GM18508 (cell line): ENCODE measurements at regions not wholly inside any gene's neighbourhood (a gene's known extent, or its start where the extent isn't known, plus 50 kb on each side); places are given as distances from the start of the nearest gene placed in this dataset.

Experiments used
- ATAC-seq: cut with Tn5 transposase; IDR thresholded peaks from one replicate; pipeline ENCODE4 v1.9.1; 2021; ENCODE audit warnings: moderate number of reproducible peaks; ENCODE audit not compliant: insufficient read depth, unreplicated experiment

DNA sequence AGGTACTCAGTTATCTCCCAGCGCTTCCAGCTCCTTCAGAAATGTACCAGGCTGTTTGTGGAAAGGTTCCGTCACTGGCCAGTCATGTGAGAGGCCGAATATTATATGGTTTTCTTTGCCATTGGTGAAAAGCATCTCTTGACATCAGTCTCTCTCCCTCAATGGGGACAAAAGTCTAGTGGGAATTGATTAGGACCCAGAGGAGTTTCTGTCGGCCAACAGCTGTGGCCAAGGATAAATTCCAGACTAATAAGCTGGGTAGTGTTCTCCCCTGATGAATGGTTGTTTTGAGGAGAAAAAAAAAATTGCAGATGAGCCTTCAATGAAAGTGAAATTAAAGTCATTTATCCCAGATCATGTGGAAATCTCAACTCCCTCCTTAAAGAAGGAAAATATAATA lies 404.7 kb upstream of the THRB start:
- no peak for ATAC-seq

DNA sequence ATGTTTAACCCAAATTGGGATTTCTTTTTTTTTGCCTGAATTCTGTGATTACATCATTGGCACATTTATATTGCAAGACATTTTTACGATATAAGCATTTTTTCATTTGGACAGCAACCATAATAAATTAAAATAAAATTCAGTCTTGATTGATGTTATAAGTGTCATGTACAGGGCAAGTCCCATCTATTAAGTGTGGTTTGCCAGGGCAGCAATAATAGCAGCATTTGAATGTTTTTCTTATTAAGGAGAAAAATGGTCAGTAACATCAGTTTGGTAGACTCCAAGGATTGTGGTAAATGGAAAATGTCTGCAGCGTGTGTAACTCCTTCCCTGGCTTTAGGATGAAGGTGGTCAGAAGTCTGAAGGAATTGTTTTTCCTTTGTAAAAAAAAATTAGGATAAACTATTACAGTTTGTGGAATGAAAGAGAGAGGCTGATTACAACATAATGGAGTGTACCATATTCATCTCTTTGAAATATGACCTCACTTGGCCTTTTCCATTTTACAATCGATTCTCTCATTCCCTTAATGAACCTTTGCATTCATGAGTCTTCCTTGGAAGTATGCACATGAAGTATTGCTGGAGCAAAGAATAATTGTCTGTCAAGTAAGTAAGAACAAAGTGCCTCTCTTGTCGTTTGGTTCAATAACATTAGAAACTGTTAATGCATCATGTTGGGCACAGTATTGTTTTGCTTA lies 405.4 kb upstream of the THRB start:
- no peak for ATAC-seq

GRCh38 chr3:24905266-24905665 lies 410.6 kb upstream of the THRB start:
- ATAC-seq: no peak

- no peak for ATAC-seq
These were observed 412.5 kb upstream of the THRB start for GRCh38 chr3:24907106-24907505.

GRCh38 chr3:24911076-24911475 lies 416.4 kb upstream of the THRB start:
- no peak for ATAC-seq

- ATAC-seq: no peak
These were observed 421.0 kb upstream of the THRB start for GRCh38 chr3:24915639-24916038.

DNA sequence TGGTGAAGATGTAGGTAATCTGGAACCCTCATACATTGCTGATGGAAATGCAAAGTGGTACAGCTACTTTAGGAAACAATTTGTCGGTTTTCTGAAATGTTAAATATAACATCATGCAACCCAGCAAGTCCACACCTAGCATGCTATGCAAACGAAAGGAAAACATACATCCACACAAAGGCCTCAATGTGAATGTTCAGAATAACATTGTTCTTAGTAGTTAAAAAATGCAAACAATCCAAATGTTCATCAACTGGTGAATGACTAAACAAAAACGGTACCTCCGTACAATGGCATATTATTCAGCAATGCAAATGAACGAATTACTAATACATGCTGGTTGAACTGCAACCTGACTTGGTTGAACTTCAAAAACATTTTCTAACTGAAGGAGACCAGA lies 423.3 kb upstream of the THRB start:
- ATAC-seq: no peak

- ATAC-seq: no peak
These were observed 428.9 kb upstream of the THRB start for GRCh38 chr3:24923570-24923969.

DNA sequence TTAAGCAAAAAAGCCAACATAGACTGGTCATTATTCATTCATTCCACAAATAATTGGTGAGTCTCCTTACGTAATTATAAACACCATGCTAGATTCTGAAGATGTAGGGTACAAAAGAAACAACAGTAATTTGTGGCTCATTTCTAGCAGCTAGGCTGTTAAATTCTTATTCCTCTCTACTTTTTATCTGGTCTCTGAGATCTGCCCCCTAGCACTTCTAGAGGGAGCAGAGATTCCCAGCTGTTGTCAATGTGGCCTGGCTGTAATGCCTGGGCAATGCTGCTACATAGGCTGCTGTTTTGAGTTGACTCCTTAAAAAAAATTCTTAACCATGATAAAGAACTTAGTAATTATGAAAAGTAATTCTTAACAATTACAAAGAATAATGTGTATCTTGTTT lies 434.9 kb upstream of the THRB start:
- ATAC-seq: no peak

DNA sequence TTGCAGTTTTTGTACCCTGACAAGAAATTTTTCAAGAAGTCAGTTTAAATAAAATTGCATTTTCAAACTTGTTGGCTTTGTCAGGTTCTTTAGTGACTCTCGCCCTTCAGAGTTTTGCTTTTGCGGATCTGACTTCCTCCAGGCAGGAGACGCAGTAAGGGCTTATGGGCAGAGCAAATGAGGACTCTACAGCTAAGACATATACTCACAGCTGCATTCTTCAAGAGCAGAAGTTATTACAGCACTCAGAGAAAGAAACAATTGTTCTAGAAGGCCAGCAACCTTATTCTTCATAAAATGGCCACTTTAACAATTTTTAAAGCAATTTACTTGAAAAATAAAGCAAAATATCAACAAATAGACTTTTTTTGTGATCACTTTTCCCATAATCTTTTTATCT lies 438.8 kb upstream of the THRB start:
- no peak for ATAC-seq

GRCh38 chr3:24936574-24936973 lies 441.9 kb upstream of the THRB start:
- ATAC-seq: no peak

- no peak for ATAC-seq
These were observed 442.6 kb upstream of the THRB start for GRCh38 chr3:24937228-24937627.

GRCh38 chr3:24937780-24938179 lies 443.1 kb upstream of the THRB start:
- ATAC-seq: no peak

GRCh38 chr3:24943961-24944360 lies 449.3 kb upstream of the THRB start:
- no peak for ATAC-seq

DNA sequence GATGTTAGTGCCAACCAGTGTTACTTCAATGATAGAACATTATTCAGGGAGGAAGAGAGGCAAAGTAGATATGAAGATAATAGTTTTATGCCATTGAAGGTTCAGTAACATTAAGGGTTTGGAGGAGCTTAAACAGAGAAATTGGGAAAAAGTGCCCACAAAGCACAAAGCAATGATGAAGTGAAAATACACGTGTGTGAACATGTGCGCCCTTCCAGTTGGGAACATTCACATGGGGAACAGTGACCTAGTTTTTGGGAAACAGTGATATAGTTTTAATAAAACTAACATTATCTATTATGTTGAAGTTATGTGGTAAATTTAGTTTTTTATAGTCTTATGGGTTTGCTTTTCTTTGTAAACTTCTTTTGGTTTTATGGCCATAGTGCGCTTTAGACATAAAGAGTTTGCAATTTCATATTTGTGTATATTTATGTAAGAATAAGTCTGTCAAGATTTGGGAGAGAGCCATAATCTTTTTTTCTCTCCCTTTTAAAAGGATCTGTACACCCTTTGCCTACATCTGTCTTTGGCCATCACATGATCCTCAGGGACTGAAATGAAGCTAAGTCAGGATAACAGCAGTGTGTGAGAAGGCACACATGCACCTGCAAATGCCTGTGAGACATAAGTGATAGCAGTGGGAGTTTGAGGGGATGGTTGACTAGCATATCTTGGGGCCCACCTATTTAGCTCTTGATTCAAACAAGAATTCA lies 450.3 kb upstream of the THRB start:
- no peak for ATAC-seq

GRCh38 chr3:24945563-24945962 lies 450.9 kb upstream of the THRB start:
- ATAC-seq: no peak

GRCh38 chr3:24947103-24947502 lies 452.5 kb upstream of the THRB start:
- no peak for ATAC-seq

DNA sequence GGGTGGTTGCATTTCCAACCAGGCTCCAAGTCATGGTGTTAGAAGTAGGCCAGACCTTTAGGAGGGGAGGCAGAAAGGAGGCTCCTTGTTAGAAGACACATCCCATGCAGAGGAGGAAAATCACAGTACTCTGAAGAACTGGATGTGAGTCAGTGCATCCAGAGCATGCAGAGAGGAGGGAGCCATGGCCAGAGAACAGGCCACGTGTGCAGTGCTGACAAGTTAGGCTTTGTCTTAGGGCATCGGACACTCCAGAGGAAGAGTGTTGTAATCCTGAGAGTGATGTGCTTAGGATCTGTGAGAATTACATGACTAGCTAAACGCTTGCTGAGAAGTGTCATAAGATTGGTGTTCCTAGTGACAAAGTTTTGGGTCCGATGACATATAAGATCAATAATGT lies 456.5 kb upstream of the THRB start:
- no peak for ATAC-seq

GRCh38 chr3:24952388-24952787 lies 457.7 kb upstream of the THRB start:
- no peak for ATAC-seq

GRCh38 chr3:24953060-24953771 lies 458.6 kb upstream of the THRB start:
- no peak for ATAC-seq

DNA sequence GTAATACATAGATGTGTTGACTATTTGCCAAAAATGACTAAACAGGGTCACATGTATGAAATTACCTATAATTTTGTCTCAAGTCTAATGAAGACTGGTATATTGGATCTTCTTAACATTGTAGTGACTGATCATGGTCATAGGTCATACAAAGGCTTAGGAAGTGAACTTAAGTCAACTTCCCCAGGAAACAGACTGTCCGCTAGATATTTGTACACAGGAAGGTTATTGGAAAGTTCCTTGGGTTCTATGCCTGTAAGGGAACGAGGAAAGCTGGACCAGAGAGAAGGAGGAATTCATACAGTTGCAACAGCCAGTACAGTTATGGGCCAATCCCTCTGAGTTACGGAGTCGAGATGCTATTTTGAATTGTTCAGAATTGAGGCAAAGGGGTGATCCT lies 462.0 kb upstream of the THRB start:
- no peak for ATAC-seq

DNA sequence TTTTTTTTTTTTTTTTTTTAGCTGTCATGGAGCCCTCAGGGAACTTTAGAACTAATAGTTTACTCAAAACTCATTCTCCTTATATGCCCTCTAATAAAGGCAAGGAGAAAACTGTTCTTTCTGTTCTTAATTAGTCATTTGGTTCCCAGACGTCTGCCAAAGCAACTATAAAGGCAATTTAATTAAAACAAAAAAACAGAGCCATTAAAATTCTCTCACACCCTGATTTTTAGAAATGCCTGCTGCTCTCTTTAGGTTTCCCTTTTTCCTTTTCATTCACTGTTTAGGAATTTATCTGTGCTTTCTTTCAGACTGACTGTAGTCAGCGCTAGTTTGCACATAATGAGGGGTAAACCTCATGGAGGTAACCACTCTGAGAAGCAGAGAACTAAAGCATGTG lies 463.6 kb upstream of the THRB start:
- no peak for ATAC-seq
